HG03064 (cell line): ENCODE measurements at regions not wholly inside any gene's neighbourhood (a gene's known extent, or its start where the extent isn't known, plus 50 kb on each side); places are given as distances from the start of the nearest gene placed in this dataset.

ENCODE experiments used
- ATAC-seq: cut with Tn5 transposase; IDR thresholded peaks from one replicate; pipeline ENCODE4 v1.9.1; 2021; ENCODE audit warnings: low read depth; ENCODE audit not compliant: unreplicated experiment

GRCh38 chr10:90378524-90379076 is 479.2 kb downstream of the HTR7 start:
- no peak for ATAC-seq

- ATAC-seq, result no peak
These were observed 476.4 kb downstream of the HTR7 start for GRCh38 chr10:90381468-90381867.

- ATAC-seq, result no peak
These were observed 468.0 kb downstream of the HTR7 start for GRCh38 chr10:90389876-90390275.

- no peak for ATAC-seq
These were observed 463.5 kb downstream of the HTR7 start for GRCh38 chr10:90394311-90394710.

- ATAC-seq, result no peak
These were observed 461.1 kb downstream of the HTR7 start for GRCh38 chr10:90396721-90397120.

GRCh38 chr10:90398566-90398965 is 459.3 kb downstream of the HTR7 start:
- ATAC-seq, result no peak

- ATAC-seq, result no peak
These were observed 458.1 kb downstream of the HTR7 start for GRCh38 chr10:90399782-90400181.

GRCh38 chr10:90403211-90404000 is 454.4 kb downstream of the HTR7 start:
- no peak for ATAC-seq

GRCh38 chr10:90407131-90407530 is 450.7 kb downstream of the HTR7 start:
- ATAC-seq, result no peak

- no peak for ATAC-seq
These were observed 450.0 kb downstream of the HTR7 start for GRCh38 chr10:90407851-90408250.

GRCh38 chr10:90412582-90412981 is 445.3 kb downstream of the HTR7 start:
- ATAC-seq, result no peak

GRCh38 chr10:90413196-90413595 is 444.6 kb downstream of the HTR7 start:
- ATAC-seq, result no peak

- ATAC-seq, result no peak
These were observed 442.9 kb downstream of the HTR7 start for GRCh38 chr10:90414926-90415325.

GRCh38 chr10:90417029-90417428 is 440.8 kb downstream of the HTR7 start:
- ATAC-seq, result no peak

- ATAC-seq, result no peak
These were observed 440.2 kb downstream of the HTR7 start for GRCh38 chr10:90417476-90418210.

- no peak for ATAC-seq
These were observed 438.8 kb downstream of the HTR7 start for GRCh38 chr10:90418869-90419652.

- peak; percentile 81 for ATAC-seq
These were observed 437.1 kb downstream of the HTR7 start for GRCh38 chr10:90420637-90421318.

- ATAC-seq, result no peak
These were observed 436.0 kb downstream of the HTR7 start for GRCh38 chr10:90421874-90422273.

- no peak for ATAC-seq
These were observed 433.1 kb downstream of the HTR7 start for GRCh38 chr10:90424730-90425129.

GRCh38 chr10:90430186-90430585 is 427.7 kb downstream of the HTR7 start:
- ATAC-seq, result no peak
